HEK293 (cell line): ENCODE measurements at regions not wholly inside any gene's neighbourhood (a gene's known extent, or its start where the extent isn't known, plus 50 kb on each side); places are given as distances from the start of the nearest gene placed in this dataset.
A peak's percentile ranks its signal among the peaks of the same experiment; 100 is the strongest.

Experiments
- CTCF ChIA-PET: fragments of 350-600 bp; formaldehyde crosslinking; extraction: SDS; loops from one replicate; lab custom pipeline; 2021; ENCODE audit warnings: antibody characterized with exemption; lab: Yijun Ruan, JAX
- POLR2A ChIA-PET: fragments of 300-600 bp; formaldehyde crosslinking; extraction: SDS; loops from one replicate; lab custom pipeline; 2020; ENCODE audit warnings: antibody characterized with exemption, inconsistent platforms; lab: Yijun Ruan, JAX
- H3K27ac ChIP-seq: fragments of 200-500 bp; sonication (Bioruptor generic); 2 replicates; pipeline ENCODE4 v1.5.1; 2014; ENCODE audit warnings: low read depth, low read length, control low read depth, inconsistent platforms; ENCODE audit errors: extremely low read depth
- H3K36me3 ChIP-seq, 2 experiments: fragments of 200-500 bp in 1 of 2; sonication (Bioruptor generic) in 1 of 2; 1 replicate in 1 of 2; 2 replicates in 1 of 2; pipeline ENCODE4 v1.5.1; 2014 to 2017; ENCODE audit warnings: inconsistent platforms in 2 of 2, low read length in 2 of 2; ENCODE audit not compliant: control insufficient read depth in 2 of 2, insufficient read depth in 1 of 2
- H3K4me1 ChIP-seq: fragments of 200-500 bp; sonication (Bioruptor generic); 2 replicates; pipeline ENCODE4 v1.5.1; 2014; ENCODE audit warnings: mild to moderate bottlenecking, low read length, inconsistent platforms; ENCODE audit not compliant: control insufficient read depth, insufficient read depth
- H3K4me3 ChIP-seq: 2 replicates; pipeline ENCODE4 v1.5.1; 2011; ENCODE audit warnings: low read depth, mild to moderate bottlenecking, control low read depth, low read length, moderate library complexity
- H3K9me3 ChIP-seq: fragments of 200-500 bp; sonication (Bioruptor generic); 2 replicates; pipeline ENCODE4 v1.5.1; 2014; ENCODE audit warnings: low read depth, low read length, inconsistent platforms; ENCODE audit not compliant: control insufficient read depth, insufficient read depth
- IKZF3 ChIP-seq: fragments of 450-650 bp; IDR thresholded peaks from 2 replicates; pipeline ENCODE4 v1.5.0; 2018; ENCODE audit warnings: missing biosample characterization, mild to moderate bottlenecking, missing genetic modification characterization, moderate library complexity
- KLF7 ChIP-seq: fragments of 450-650 bp; formaldehyde crosslinking; IDR thresholded peaks from 2 replicates; pipeline ENCODE4 v1.5.1; 2016; ENCODE audit warnings: missing biosample characterization, missing genetic modification characterization, borderline replicate concordance
- KLF9 ChIP-seq: fragments of 450-650 bp; formaldehyde crosslinking; IDR thresholded peaks from 2 replicates; pipeline ENCODE4 v1.5.1; 2016; ENCODE audit warnings: missing biosample characterization, missing genetic modification characterization, low read depth
- OVOL3 ChIP-seq: fragments of 450-650 bp; formaldehyde crosslinking; IDR thresholded peaks from 2 replicates; pipeline ENCODE4 v1.5.1; 2016; ENCODE audit warnings: missing biosample characterization, missing genetic modification characterization
- PBX3 ChIP-seq: sonication (generic); formaldehyde crosslinking; IDR thresholded peaks from 2 replicates; pipeline ENCODE4 v1.8.1; 2022; ENCODE audit warnings: mild to moderate bottlenecking, moderate library complexity, missing genetic modification reagents
- PRDM10 ChIP-seq: fragments of 450-650 bp; formaldehyde crosslinking; IDR thresholded peaks from 2 replicates; pipeline ENCODE4 v1.5.1; 2016; ENCODE audit warnings: missing biosample characterization, missing genetic modification characterization
- PRDM6 ChIP-seq: fragments of 450-650 bp; formaldehyde crosslinking; IDR thresholded peaks from 2 replicates; pipeline ENCODE4 v1.5.1; 2017; ENCODE audit warnings: missing biosample characterization, missing genetic modification characterization
- SETDB1 ChIP-seq: IDR thresholded peaks from one replicate; pipeline ENCODE4 v1.6.1; 2017; ENCODE audit warnings: mild to moderate bottlenecking, low read length, moderate library complexity, mixed read lengths; ENCODE audit not compliant: insufficient read length
- SP2 ChIP-seq: fragments of 450-650 bp; formaldehyde crosslinking; IDR thresholded peaks from 2 replicates; pipeline ENCODE4 v1.5.1; 2016; ENCODE audit warnings: missing biosample characterization, missing genetic modification characterization
- ZNF121 ChIP-seq: fragments of 450-650 bp; formaldehyde crosslinking; IDR thresholded peaks from 2 replicates; pipeline ENCODE4 v1.5.1; 2016; ENCODE audit warnings: missing biosample characterization, missing genetic modification characterization
- ZNF146 ChIP-seq: fragments of 450-650 bp; formaldehyde crosslinking; IDR thresholded peaks from 2 replicates; pipeline ENCODE4 v1.5.1; 2016; ENCODE audit warnings: missing biosample characterization, missing genetic modification characterization
- ZNF155 ChIP-seq: fragments of 450-650 bp; formaldehyde crosslinking; IDR thresholded peaks from 2 replicates; pipeline ENCODE4 v1.5.1; 2016; ENCODE audit warnings: missing biosample characterization, missing genetic modification characterization
- ZNF174 ChIP-seq: fragments of 450-650 bp; formaldehyde crosslinking; IDR thresholded peaks from 2 replicates; pipeline ENCODE4 v1.5.0; 2017; ENCODE audit warnings: missing biosample characterization, mild to moderate bottlenecking, missing genetic modification characterization
- ZNF214 ChIP-seq: fragments of 450-650 bp; formaldehyde crosslinking; IDR thresholded peaks from 2 replicates; pipeline ENCODE4 v1.5.1; 2017; ENCODE audit warnings: missing biosample characterization, mild to moderate bottlenecking, missing genetic modification characterization, borderline replicate concordance
- ZNF416 ChIP-seq: fragments of 450-650 bp; formaldehyde crosslinking; IDR thresholded peaks from 2 replicates; pipeline ENCODE4 v1.5.1; 2016; ENCODE audit warnings: missing biosample characterization, missing genetic modification characterization
- ZNF423 ChIP-seq: fragments of 450-650 bp; formaldehyde crosslinking; IDR thresholded peaks from 2 replicates; pipeline ENCODE4 v1.5.1; 2016; ENCODE audit warnings: missing biosample characterization, missing genetic modification characterization
- ZNF473 ChIP-seq: fragments of 450-650 bp; formaldehyde crosslinking; IDR thresholded peaks from 2 replicates; pipeline ENCODE4 v1.5.1; 2017; ENCODE audit warnings: missing biosample characterization, missing genetic modification characterization
- ZNF549 ChIP-seq: fragments of 450-650 bp; IDR thresholded peaks from 2 replicates; pipeline ENCODE4 v1.5.1; 2018; ENCODE audit warnings: missing biosample characterization, missing genetic modification characterization, mild to moderate bottlenecking, inconsistent platforms, moderate library complexity
- ZNF76 ChIP-seq: fragments of 450-650 bp; formaldehyde crosslinking; IDR thresholded peaks from 2 replicates; pipeline ENCODE4; 2016; ENCODE audit warnings: low read depth, missing biosample characterization, missing genetic modification characterization, borderline replicate concordance
- ZSCAN30 ChIP-seq: fragments of 450-650 bp; IDR thresholded peaks from 2 replicates; pipeline ENCODE4 v1.5.1; 2018; ENCODE audit warnings: missing biosample characterization, mild to moderate bottlenecking, missing genetic modification characterization, moderate library complexity
- ZSCAN5A ChIP-seq: fragments of 450-650 bp; formaldehyde crosslinking; IDR thresholded peaks from 2 replicates; pipeline ENCODE4 v1.5.1; 2016; ENCODE audit warnings: missing biosample characterization, missing genetic modification characterization
- ZXDB ChIP-seq: fragments of 450-650 bp; formaldehyde crosslinking; IDR thresholded peaks from 2 replicates; pipeline ENCODE4 v1.5.1; 2016; ENCODE audit warnings: missing biosample characterization, missing genetic modification characterization
- TF ChIP-seq, protein P1 (sequence below): fragments of 450-650 bp; formaldehyde crosslinking; IDR thresholded peaks from 2 replicates; pipeline ENCODE4 v1.5.1; 2016; ENCODE audit warnings: missing biosample characterization, missing genetic modification characterization

GRCh38 chr2:215805493-215805892 is 207.9 kb downstream of the MREG start (continued):
- no peak for TF ChIP-seq ZXDB
- TF ChIP-seq ZNF473: no peak
- no peak for TF ChIP-seq PBX3 (CRISPR knock-in tag)
- no peak for TF ChIP-seq ZNF155
- no peak for TF ChIP-seq KLF7 (tag by site-specific recombination)
- no peak for TF ChIP-seq ZNF549 (tag by site-specific recombination)
- no peak for TF ChIP-seq OVOL3
- no peak for TF ChIP-seq ZNF121

GRCh38 chr2:215803150-215803549 is 210.2 kb downstream of the MREG start:
- Histone ChIP-seq H3K27ac (no peak overlapping the region), H3K9me3 (no peaks in the 10 kb centered on the region), H3K4me3 (no peak overlapping the region), H3K36me3 (no peaks in the 10 kb centered on the region), H3K4me1 (no peaks in the 10 kb centered on the region)
- ChIA-PET CTCF (no interaction called here), POLR2A (no interaction called here)
- TF ChIP-seq ZSCAN5A (tag by site-specific recombination): no peak
- TF ChIP-seq, protein P1, sequence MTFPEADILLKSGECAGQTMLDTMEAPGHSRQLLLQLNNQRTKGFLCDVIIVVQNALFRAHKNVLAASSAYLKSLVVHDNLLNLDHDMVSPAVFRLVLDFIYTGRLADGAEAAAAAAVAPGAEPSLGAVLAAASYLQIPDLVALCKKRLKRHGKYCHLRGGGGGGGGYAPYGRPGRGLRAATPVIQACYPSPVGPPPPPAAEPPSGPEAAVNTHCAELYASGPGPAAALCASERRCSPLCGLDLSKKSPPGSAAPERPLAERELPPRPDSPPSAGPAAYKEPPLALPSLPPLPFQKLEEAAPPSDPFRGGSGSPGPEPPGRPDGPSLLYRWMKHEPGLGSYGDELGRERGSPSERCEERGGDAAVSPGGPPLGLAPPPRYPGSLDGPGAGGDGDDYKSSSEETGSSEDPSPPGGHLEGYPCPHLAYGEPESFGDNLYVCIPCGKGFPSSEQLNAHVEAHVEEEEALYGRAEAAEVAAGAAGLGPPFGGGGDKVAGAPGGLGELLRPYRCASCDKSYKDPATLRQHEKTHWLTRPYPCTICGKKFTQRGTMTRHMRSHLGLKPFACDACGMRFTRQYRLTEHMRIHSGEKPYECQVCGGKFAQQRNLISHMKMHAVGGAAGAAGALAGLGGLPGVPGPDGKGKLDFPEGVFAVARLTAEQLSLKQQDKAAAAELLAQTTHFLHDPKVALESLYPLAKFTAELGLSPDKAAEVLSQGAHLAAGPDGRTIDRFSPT (tag by site-specific recombination): no peak
- TF ChIP-seq ZNF76 (tag by site-specific recombination): no peak
- no peak for TF ChIP-seq ZNF146 (tag by site-specific recombination)
- no peak for TF ChIP-seq KLF9 (tag by site-specific recombination)
- no peak for TF ChIP-seq IKZF3 (tag by site-specific recombination)
- TF ChIP-seq ZNF214 (tag by site-specific recombination): no peak
- peak; percentile 12 for TF ChIP-seq SETDB1

GRCh38 chr2:215799194-215799593 is 214.2 kb downstream of the MREG start:
- ChIA-PET POLR2A (no interaction called here), CTCF (no interaction called here)
- H3K27ac ChIP-seq: no peak overlapping the region
- TF ChIP-seq PRDM6 (no peak), ZNF416 (tag by site-specific recombination) (no peak), PRDM10 (tag by site-specific recombination) (no peak), ZNF174 (tag by site-specific recombination) (no peak), ZNF423 (no peak), SP2 (tag by site-specific recombination) (no peak), ZSCAN30 (tag by site-specific recombination) (no peak)
- no peaks in the 10 kb centered on the region for H3K36me3 ChIP-seq
- no peaks in the 10 kb centered on the region for H3K9me3 ChIP-seq
- no peak overlapping the region for H3K4me3 ChIP-seq
- 0 out of 2 replicates have a peak, but pooled peaks cover 2% of the 10 kb centered on the region for H3K4me1 ChIP-seq
